COLO668 (cell line): ENCODE measurements at regions not wholly inside any gene's neighbourhood (a gene's known extent, or its start where the extent isn't known, plus 50 kb on each side); places are given as distances from the start of the nearest gene placed in this dataset.

ENCODE experiments used
- DNase-seq: peaks from one replicate; lab custom pipeline; 2025; ENCODE audit not compliant: unreplicated experiment; lab: John Stamatoyannopoulos, UW

GRCh38 chr10:10624567-10624962, 393.1 kb upstream of the CELF2 start:
- no peak for DNase-seq

GRCh38 chr10:10625491-10625890, 392.2 kb upstream of the CELF2 start:
- DNase-seq, result no peak

- no peak for DNase-seq
Measured at GRCh38 chr10:10626734-10627133, 390.9 kb upstream of the CELF2 start.

- no peak for DNase-seq
Measured at GRCh38 chr10:10627414-10627813, 390.3 kb upstream of the CELF2 start.

GRCh38 chr10:10629512-10629911, 388.2 kb upstream of the CELF2 start:
- no peak for DNase-seq

GRCh38 chr10:10630281-10630680, 387.4 kb upstream of the CELF2 start:
- no peak for DNase-seq

GRCh38 chr10:10630782-10631181, 386.9 kb upstream of the CELF2 start:
- no peak for DNase-seq

- no peak for DNase-seq
Measured at GRCh38 chr10:10642189-10642588, 375.5 kb upstream of the CELF2 start.

GRCh38 chr10:10642751-10643150, 374.9 kb upstream of the CELF2 start:
- DNase-seq, result no peak

GRCh38 chr10:10644008-10644646, 373.5 kb upstream of the CELF2 start:
- DNase-seq, result no peak

GRCh38 chr10:10644676-10645385, 372.8 kb upstream of the CELF2 start:
- no peak for DNase-seq

- DNase-seq, result no peak
Measured at GRCh38 chr10:10647331-10647730, 370.3 kb upstream of the CELF2 start.

- DNase-seq, result no peak
Measured at GRCh38 chr10:10657139-10657760, 360.4 kb upstream of the CELF2 start.

GRCh38 chr10:10658172-10658785, 359.4 kb upstream of the CELF2 start:
- no peak for DNase-seq

- no peak for DNase-seq
Measured at GRCh38 chr10:10660054-10660453, 357.6 kb upstream of the CELF2 start.

- no peak for DNase-seq
Measured at GRCh38 chr10:10661176-10661575, 356.5 kb upstream of the CELF2 start.

GRCh38 chr10:10662716-10663408, 354.8 kb upstream of the CELF2 start:
- DNase-seq, result no peak

GRCh38 chr10:10663622-10664021, 354.1 kb upstream of the CELF2 start:
- no peak for DNase-seq

GRCh38 chr10:10665750-10666149, 351.9 kb upstream of the CELF2 start:
- no peak for DNase-seq

- no peak for DNase-seq
Measured at GRCh38 chr10:10667466-10667865, 350.2 kb upstream of the CELF2 start.

GRCh38 chr10:10676972-10677371, 340.7 kb upstream of the CELF2 start:
- no peak for DNase-seq
